Osteoblast (primary cell): ENCODE measurements at regions not wholly inside any gene's neighbourhood (a gene's known extent, or its start where the extent isn't known, plus 50 kb on each side); places are given as distances from the start of the nearest gene placed in this dataset.

Experiments used
- DNase-seq: peaks from one replicate; pipeline ENCODE4 v3.0.0; 2011; ENCODE audit warnings: low spot score, mixed read lengths; ENCODE audit not compliant: insufficient read length; ENCODE audit errors: missing footprints
- H2AFZ ChIP-seq: 2 replicates; pipeline ENCODE4 v1.6.0; 2011; ENCODE audit warnings: mild to moderate bottlenecking, low read length
- H3K27ac ChIP-seq: 2 replicates; pipeline ENCODE4 v1.5.1; 2011; ENCODE audit warnings: mild to moderate bottlenecking, low read depth, low read length, moderate library complexity
- H3K27me3 ChIP-seq: 2 replicates; pipeline ENCODE4 v1.6.0; 2012; ENCODE audit warnings: mild to moderate bottlenecking, control low read depth, inconsistent platforms, low read length, moderate library complexity; ENCODE audit not compliant: insufficient read depth
- H3K36me3 ChIP-seq: 2 replicates; pipeline ENCODE4 v1.5.1; 2011; ENCODE audit warnings: mild to moderate bottlenecking, low read length, control low read depth, moderate library complexity; ENCODE audit not compliant: insufficient read depth
- H3K4me1 ChIP-seq: 2 replicates; pipeline ENCODE4 v1.5.1; 2011; ENCODE audit warnings: mild to moderate bottlenecking, low read length, control low read depth, moderate library complexity; ENCODE audit not compliant: insufficient read depth
- H3K4me2 ChIP-seq: 2 replicates; pipeline ENCODE4 v1.6.0; 2011; ENCODE audit warnings: mild to moderate bottlenecking, low read length; ENCODE audit not compliant: insufficient read depth
- H3K4me3 ChIP-seq: fragments of 200-600 bp; sonication (generic); 3 replicates; pipeline ENCODE4 v1.5.1; 2012; ENCODE audit warnings: mild to moderate bottlenecking, low read length, inconsistent platforms; ENCODE audit not compliant: insufficient read depth
- H3K79me2 ChIP-seq: 2 replicates; pipeline ENCODE4 v1.6.0; 2012; ENCODE audit warnings: mild to moderate bottlenecking, low read length, control low read depth, inconsistent platforms; ENCODE audit not compliant: insufficient read depth
- H3K9me3 ChIP-seq: 2 replicates; pipeline ENCODE4 v1.5.1; 2011; ENCODE audit warnings: low read depth, low read length, control low read depth
- H4K20me1 ChIP-seq: 2 replicates; pipeline ENCODE4 v1.6.0; 2012; ENCODE audit warnings: mild to moderate bottlenecking, low read length, control low read depth; ENCODE audit not compliant: insufficient read depth
- CTCF ChIP-seq: IDR thresholded peaks from 2 replicates; pipeline ENCODE4 v1.5.1; 2011; ENCODE audit warnings: mild to moderate bottlenecking, low read depth, low read length, moderate library complexity; ENCODE audit errors: extremely low read depth

- Histone ChIP-seq H3K27ac (no peak overlapping the region), H3K27me3 (no peaks in the 10 kb centered on the region), H3K36me3 (no peaks in the 10 kb centered on the region), H4K20me1 (no peaks in the 10 kb centered on the region), H3K4me3 (no peak overlapping the region), H2AFZ (no peak overlapping the region), H3K9me3 (peaks cover 5% of the 10 kb centered on the region), H3K4me2 (no peak overlapping the region), H3K4me1 (no peaks in the 10 kb centered on the region), H3K79me2 (no peaks in the 10 kb centered on the region)
- TF ChIP-seq CTCF, result no peak
- DNase-seq, result no peak
Measured at GRCh38 chr5:3893975-3894374, 298.3 kb downstream of the IRX1 start.

- no peak overlapping the region for H3K27ac ChIP-seq
- no peaks in the 10 kb centered on the region for H3K79me2 ChIP-seq
- H3K4me1 ChIP-seq, result no peaks in the 10 kb centered on the region
- no peaks in the 10 kb centered on the region for H4K20me1 ChIP-seq
- TF ChIP-seq CTCF, result no peak
- no peaks in the 10 kb centered on the region for H3K27me3 ChIP-seq
- no peak for DNase-seq
- no peak overlapping the region for H2AFZ ChIP-seq
- no peak overlapping the region for H3K4me2 ChIP-seq
- H3K36me3 ChIP-seq, result no peaks in the 10 kb centered on the region
- peaks cover 5% of the 10 kb centered on the region for H3K9me3 ChIP-seq
- H3K4me3 ChIP-seq, result no peak overlapping the region
Measured at GRCh38 chr5:3896098-3896497, 300.5 kb downstream of the IRX1 start.

- TF ChIP-seq CTCF, result no peak
- no peak overlapping the region for H3K4me2 ChIP-seq
- H3K27ac ChIP-seq, result no peak overlapping the region
- H4K20me1 ChIP-seq, result no peaks in the 10 kb centered on the region
- H3K79me2 ChIP-seq, result no peaks in the 10 kb centered on the region
- H3K36me3 ChIP-seq, result no peaks in the 10 kb centered on the region
- no peak overlapping the region for H3K4me3 ChIP-seq
- H3K4me1 ChIP-seq, result no peaks in the 10 kb centered on the region
- no peak overlapping the region for H2AFZ ChIP-seq
- H3K9me3 ChIP-seq, result peaks cover 5% of the 10 kb centered on the region
- DNase-seq, result no peak
- no peaks in the 10 kb centered on the region for H3K27me3 ChIP-seq
Measured at GRCh38 chr5:3899093-3899492, 303.5 kb downstream of the IRX1 start.

- Histone ChIP-seq H3K4me3 (no peak overlapping the region), H3K4me1 (no peaks in the 10 kb centered on the region), H3K27ac (no peak overlapping the region), H3K4me2 (no peak overlapping the region), H3K79me2 (no peaks in the 10 kb centered on the region), H3K9me3 (no peaks in the 10 kb centered on the region), H3K36me3 (no peaks in the 10 kb centered on the region), H4K20me1 (no peaks in the 10 kb centered on the region), H2AFZ (no peak overlapping the region), H3K27me3 (no peaks in the 10 kb centered on the region)
- no peak for DNase-seq
- TF ChIP-seq CTCF, result no peak
Measured at GRCh38 chr5:3904584-3904983, 309.0 kb downstream of the IRX1 start.
